Endothelial cell of umbilical vein (primary cell): ENCODE measurements at regions not wholly inside any gene's neighbourhood (a gene's known extent, or its start where the extent isn't known, plus 50 kb on each side); places are given as distances from the start of the nearest gene placed in this dataset.

ENCODE experiments used
- BruUV-seq: library from RNA; stranded (reverse); fragments of 400-500 nt; replicated peaks from 2 replicates; lab custom pipeline; 2021; lab: Mats Ljungman, UMichigan
- CTCF ChIA-PET: fragments of 300-600, 350-600 bp; sonication (Branson Sonifier 250); formaldehyde crosslinking; loops from one replicate; lab custom pipeline; 2021; ENCODE audit warnings: antibody characterized with exemption, inconsistent platforms; lab: Charles Lee
- POLR2A ChIA-PET: fragments of 300-600, 350-600 bp; sonication (Branson Sonifier 250); formaldehyde crosslinking; loops from one replicate; lab custom pipeline; 2021; ENCODE audit warnings: antibody characterized with exemption, inconsistent platforms; lab: Charles Lee
- DNase-seq: peaks from one replicate; pipeline ENCODE4 v3.0.0-alpha.2; 2011; ENCODE audit warnings: low read depth, low spot score
- FAIRE-seq: peaks from 2 replicates; lab custom pipeline; 2011; peaks lifted over from hg19 to GRCh38; lab: Jason Lieb, UNC
- H2AFZ ChIP-seq: 2 replicates; pipeline ENCODE4 v1.6.0; 2012; ENCODE audit warnings: low read depth, low read length, control low read depth, inconsistent platforms
- H3K27ac ChIP-seq: 2 replicates; pipeline ENCODE4 v1.5.1; 2011; ENCODE audit warnings: low read depth, mild to moderate bottlenecking, control low read depth, low read length, moderate library complexity; ENCODE audit not compliant: insufficient read depth
- H3K27me3 ChIP-seq, 2 experiments: 2 replicates each; pipeline versions ENCODE4 v1.6.0 to v1.6.1; 2011; ENCODE audit warnings: low read length in 2 of 2, mixed read lengths in 1 of 2; ENCODE audit not compliant: control insufficient read depth in 2 of 2, insufficient read depth in 2 of 2
- H3K36me3 ChIP-seq, 2 experiments: 2 replicates in 1 of 2; 3 replicates in 1 of 2; pipeline ENCODE4 v1.5.1; 2011; ENCODE audit warnings: low read length in 2 of 2, mild to moderate bottlenecking in 1 of 2, moderate library complexity in 1 of 2; ENCODE audit not compliant: control insufficient read depth in 2 of 2, insufficient read depth in 2 of 2; ENCODE audit errors: extremely low read depth in 1 of 2
- H3K4me1 ChIP-seq: 3 replicates; pipeline ENCODE4 v1.5.1; 2011; ENCODE audit warnings: mild to moderate bottlenecking, low read length; ENCODE audit not compliant: control insufficient read depth, insufficient read depth; ENCODE audit errors: extremely low read depth
- H3K4me2 ChIP-seq: 2 replicates; pipeline ENCODE4 v1.6.1; 2011; ENCODE audit warnings: low read length, control low read depth, mixed read lengths; ENCODE audit not compliant: insufficient read depth
- H3K4me3 ChIP-seq, 3 experiments: fragments of 200-600 bp in 1 of 3; sonication (generic), shearing (Covaris generic) in 1 of 3; replicated peaks in 1 of 3; 2 replicates each; pipeline ENCODE4 v1.5.1; 2011 to 2016; ENCODE audit warnings: control low read depth in 3 of 3, low read length in 3 of 3, mild to moderate bottlenecking in 2 of 3, inconsistent platforms in 1 of 3, low read depth in 1 of 3, moderate library complexity in 1 of 3; ENCODE audit not compliant: insufficient read depth in 1 of 3
- H3K79me2 ChIP-seq: 2 replicates; pipeline ENCODE4 v1.6.0; 2012; ENCODE audit warnings: low read length, inconsistent platforms; ENCODE audit not compliant: control insufficient read depth, insufficient read depth
- H3K9ac ChIP-seq: replicated peaks from 2 replicates; pipeline ENCODE3; 2011; ENCODE audit warnings: low read length, control low read depth; ENCODE audit not compliant: insufficient read depth; ENCODE audit errors: extremely low read depth
- H3K9me1 ChIP-seq: replicated peaks from 3 replicates; pipeline ENCODE4 v1.6.0; 2011; ENCODE audit warnings: mild to moderate bottlenecking, low read length; ENCODE audit not compliant: control insufficient read depth, insufficient read depth; ENCODE audit errors: extremely low read depth
- H3K9me3 ChIP-seq: replicated peaks from 2 replicates; pipeline ENCODE4 v1.5.1; 2012; ENCODE audit warnings: low read length, inconsistent platforms; ENCODE audit not compliant: control insufficient read depth, insufficient read depth
- H4K20me1 ChIP-seq: replicated peaks from 2 replicates; pipeline ENCODE3; 2011; ENCODE audit warnings: mild to moderate bottlenecking, low read length; ENCODE audit not compliant: control insufficient read depth, insufficient read depth; ENCODE audit errors: extremely low read depth
- EZH2 ChIP-seq: IDR thresholded peaks from 2 replicates; pipeline ENCODE4 v1.6.1; 2012; ENCODE audit warnings: borderline replicate concordance, low read depth, mild to moderate bottlenecking, moderate library complexity, low read length, inconsistent platforms; ENCODE audit not compliant: severe bottlenecking
- FOS ChIP-seq: IDR thresholded peaks from 2 replicates; pipeline ENCODE4 v1.6.1; 2011; ENCODE audit warnings: mild to moderate bottlenecking, low read length, moderate library complexity, borderline replicate concordance; ENCODE audit not compliant: insufficient read depth
- GATA2 ChIP-seq: IDR thresholded peaks from 2 replicates; pipeline ENCODE4 v1.7.0; 2011; ENCODE audit warnings: low read depth, mild to moderate bottlenecking, moderate library complexity, mixed read lengths, low read length; ENCODE audit not compliant: insufficient read length, insufficient read depth
- JUN ChIP-seq: IDR thresholded peaks from 2 replicates; pipeline ENCODE4 v1.6.1; 2011; ENCODE audit warnings: borderline replicate concordance, low read depth; ENCODE audit not compliant: insufficient read length, insufficient read depth
- MYC ChIP-seq: IDR thresholded peaks from one replicate; pipeline ENCODE4 v1.6.1; 2011; ENCODE audit warnings: mild to moderate bottlenecking, low read depth, low read length
- POLR2A ChIP-seq: IDR thresholded peaks from 2 replicates; pipeline ENCODE4 v1.6.1; 2012; ENCODE audit warnings: low read depth, mild to moderate bottlenecking, control low read depth, low read length
- POLR2AphosphoS5 ChIP-seq: IDR thresholded peaks from 2 replicates; pipeline ENCODE4 v1.6.1; 2012; ENCODE audit warnings: low read depth, mild to moderate bottlenecking, control low read depth, low read length, moderate library complexity; ENCODE audit not compliant: insufficient read depth
- dilution Hi-C: fragments of 300-500 bp; cut with MboI; formaldehyde crosslinking; loops from one replicate; pipeline ENCODE4 v1.15.0; 2019; ENCODE audit warnings: low sequenced_read_pairs; ENCODE audit not compliant: extremely low pct_ligation_motif_present
- intact Hi-C: fragments of 100-400 bp; cut with micrococcal nuclease; formaldehyde crosslinking; loops from one replicate; pipeline ENCODE4 v1.10.0; 2022
- TF ChIP-seq, protein P1 (sequence below), 2 donors: IDR thresholded peaks; 1 replicate in 1 of 2; 2 replicates in 1 of 2; pipeline ENCODE4 v1.5.1; 2011; ENCODE audit warnings: low read length in 2 of 2, mild to moderate bottlenecking in 2 of 2, moderate library complexity in 2 of 2, control low read depth in 1 of 2, inconsistent platforms in 1 of 2, low read depth in 1 of 2; ENCODE audit not compliant: insufficient read depth in 1 of 2; ENCODE audit errors: extremely low read depth in 1 of 2
- TF ChIP-seq, protein P2 (sequence below): IDR thresholded peaks from 2 replicates; pipeline ENCODE4 v1.6.1; 2011; ENCODE audit not compliant: insufficient read depth, insufficient read length

DNA sequence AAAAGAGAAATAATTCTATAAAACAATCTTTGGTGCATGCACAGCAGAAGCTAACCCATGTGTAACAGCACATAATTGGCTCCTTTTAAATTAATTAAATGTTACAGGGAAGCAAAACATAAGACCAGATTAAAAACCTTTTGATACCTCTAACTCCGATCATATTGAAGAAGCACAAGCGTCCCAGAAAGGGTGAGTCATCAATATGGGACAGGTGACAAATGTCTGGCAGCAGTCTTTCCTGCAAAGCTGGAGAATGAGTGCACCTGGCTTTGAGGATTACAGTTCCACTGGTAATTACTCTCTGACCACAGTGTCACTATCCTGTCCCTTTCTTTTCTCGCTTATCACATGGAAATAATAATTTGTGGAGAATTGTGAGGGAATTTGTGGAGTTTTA, 94.6 kb downstream of the FAM9B start:
- TF ChIP-seq POLR2AphosphoS5 = no peak
- no peak for TF ChIP-seq FOS
- TF ChIP-seq, protein P1, sequence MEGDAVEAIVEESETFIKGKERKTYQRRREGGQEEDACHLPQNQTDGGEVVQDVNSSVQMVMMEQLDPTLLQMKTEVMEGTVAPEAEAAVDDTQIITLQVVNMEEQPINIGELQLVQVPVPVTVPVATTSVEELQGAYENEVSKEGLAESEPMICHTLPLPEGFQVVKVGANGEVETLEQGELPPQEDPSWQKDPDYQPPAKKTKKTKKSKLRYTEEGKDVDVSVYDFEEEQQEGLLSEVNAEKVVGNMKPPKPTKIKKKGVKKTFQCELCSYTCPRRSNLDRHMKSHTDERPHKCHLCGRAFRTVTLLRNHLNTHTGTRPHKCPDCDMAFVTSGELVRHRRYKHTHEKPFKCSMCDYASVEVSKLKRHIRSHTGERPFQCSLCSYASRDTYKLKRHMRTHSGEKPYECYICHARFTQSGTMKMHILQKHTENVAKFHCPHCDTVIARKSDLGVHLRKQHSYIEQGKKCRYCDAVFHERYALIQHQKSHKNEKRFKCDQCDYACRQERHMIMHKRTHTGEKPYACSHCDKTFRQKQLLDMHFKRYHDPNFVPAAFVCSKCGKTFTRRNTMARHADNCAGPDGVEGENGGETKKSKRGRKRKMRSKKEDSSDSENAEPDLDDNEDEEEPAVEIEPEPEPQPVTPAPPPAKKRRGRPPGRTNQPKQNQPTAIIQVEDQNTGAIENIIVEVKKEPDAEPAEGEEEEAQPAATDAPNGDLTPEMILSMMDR (IDR thresholded peaks at IDR 0.05; ENCODE audit: extremely low read depth in 1 of 2, insufficient read depth in 1 of 2, low read depth in 1 of 2, low read length in 2 of 2) = no peak
- TF ChIP-seq MYC = no peak
- TF ChIP-seq, protein P2, sequence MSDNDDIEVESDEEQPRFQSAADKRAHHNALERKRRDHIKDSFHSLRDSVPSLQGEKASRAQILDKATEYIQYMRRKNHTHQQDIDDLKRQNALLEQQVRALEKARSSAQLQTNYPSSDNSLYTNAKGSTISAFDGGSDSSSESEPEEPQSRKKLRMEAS = no peak
- TF ChIP-seq JUN = no peak
- no peak for TF ChIP-seq POLR2A
- TF ChIP-seq GATA2 = no peak
- TF ChIP-seq EZH2 = no peak
- ChIA-PET CTCF (no interaction called here), POLR2A (no interaction called here)
- Histone ChIP-seq H4K20me1 (no peaks in the 10 kb centered on the region), H3K4me3 (no peak overlapping the region), H3K9me3 (no peaks in the 10 kb centered on the region), H3K27ac (no peak overlapping the region), H2AFZ (no peak overlapping the region), H3K27me3 (no peaks in the 10 kb centered on the region), H3K9ac (no peak overlapping the region), H3K36me3 (no peaks in the 10 kb centered on the region), H3K79me2 (no peaks in the 10 kb centered on the region), H3K9me1 (no peaks in the 10 kb centered on the region), H3K4me2 (no peak overlapping the region), H3K4me1 (no peaks in the 10 kb centered on the region)
- BruUV-seq = no TSS peak
- DNase-seq = no peak
- intact Hi-C loops = no loop called here
- FAIRE-seq = no peak
- dilution Hi-C loops = no loop called here
